Esophagus muscularis mucosa (tissue), 4 donors: ENCODE measurements at regions not wholly inside any gene's neighbourhood (a gene's known extent, or its start where the extent isn't known, plus 50 kb on each side); places are given as distances from the start of the nearest gene placed in this dataset.

ENCODE experiments used
- DNase-seq: peaks from one replicate; pipeline ENCODE4 v3.0.0-alpha.2; 2017; ENCODE audit errors: extremely low spot score
- H3K27ac ChIP-seq, 4 donors: fragments of 200-600 bp; sonication (generic); replicated peaks in 1 of 4; 1 replicate in 3 of 4; 2 replicates in 1 of 4; pipeline ENCODE4 v1.5.1; 2016 to 2019; ENCODE audit warnings: mild to moderate bottlenecking in 1 of 4
- H3K27me3 ChIP-seq, 4 donors: fragments of 200-600 bp; sonication (generic); one replicate each; pipeline versions ENCODE4 v1.5.1 to v1.6.0; 2016 to 2019
- H3K36me3 ChIP-seq, 4 donors: fragments of 200-600 bp; sonication (generic); one replicate each; pipeline ENCODE4 v1.5.1; 2016 to 2019
- H3K4me1 ChIP-seq, 4 donors: fragments of 200-600 bp; sonication (generic); one replicate each; pipeline ENCODE4 v1.5.1; 2016 to 2019
- H3K4me3 ChIP-seq, 4 donors: fragments of 200-600 bp; sonication (generic); 1 replicate in 2 of 4; 2 replicates in 2 of 4; pipeline ENCODE4 v1.5.1; 2016 to 2019; ENCODE audit warnings: mild to moderate bottlenecking in 4 of 4, moderate library complexity in 1 of 4
- H3K9me3 ChIP-seq, 4 donors: fragments of 200-600 bp; sonication (generic); 1 replicate in 3 of 4; 2 replicates in 1 of 4; pipeline ENCODE4 v1.5.1; 2016 to 2019
- CTCF ChIP-seq, 3 experiments: fragments of 200-600 bp in 2 of 3; fragments of 450-650 bp in 1 of 3; sonication (generic) in 2 of 3; IDR thresholded peaks; one replicate each; pipeline ENCODE4 v1.5.1; 2017 to 2019; ENCODE audit warnings: antibody characterized with exemption in 3 of 3, mild to moderate bottlenecking in 2 of 3, moderate library complexity in 1 of 3
- EP300 ChIP-seq: sonication (generic); formaldehyde crosslinking; IDR thresholded peaks from one replicate; pipeline ENCODE4 v1.6.1; 2017; ENCODE audit warnings: antibody characterized with exemption
- POLR2A ChIP-seq: fragments of 450-650 bp; IDR thresholded peaks from one replicate; pipeline ENCODE4 v1.6.1; 2017; ENCODE audit warnings: antibody characterized with exemption, moderate library complexity, mild to moderate bottlenecking, low read depth
- POLR2AphosphoS5 ChIP-seq, 2 donors: sonication (generic); formaldehyde crosslinking; IDR thresholded peaks; one replicate each; pipeline ENCODE4 v1.6.1; 2017; ENCODE audit warnings: antibody characterized with exemption in 2 of 2
- WGBS: methylation state at CpG from one replicate; pipeline ENCODE4 v1.1.5; 2018; 5-methylcytosine and 5-hydroxymethylcytosine counted together
- intact Hi-C: fragments of 100-400 bp; cut with DNase I; formaldehyde crosslinking; loops from one replicate; pipeline ENCODE4 v1.15.1; 2023

- Histone ChIP-seq H3K36me3 (peaks cover 0 to 12% (median 6%) of the 10 kb centered on the region in 4 donors), H3K27me3 (no peaks in the 10 kb centered on the region), H3K4me3 (no peak overlapping the region), H3K4me1 (peaks cover 12 to 27% (median 23%) of the 10 kb centered on the region in 4 donors), H3K9me3 (peaks cover 0 to 5% (median 2%) of the 10 kb centered on the region in 4 donors), H3K27ac (no peak overlapping the region)
- 85% methylated on average over 1 of the region's 1 CpG for WGBS
- DNase-seq = no peak
- TF ChIP-seq EP300 (no peak), POLR2AphosphoS5 (IDR thresholded peaks at IDR 0.05) (no peak), POLR2A (no peak), CTCF (IDR thresholded peaks at IDR 0.05) (no peak)
- intact Hi-C loops = no loop called here
Measured at GRCh38 chr6:71373943-71374342, 85.3 kb downstream of the OGFRL1 start.

- peaks cover 0 to 5% (median 2%) of the 10 kb centered on the region in 4 donors for H3K9me3 ChIP-seq
- peaks cover 0 to 12% (median 6%) of the 10 kb centered on the region in 4 donors for H3K36me3 ChIP-seq
- no peak for DNase-seq
- H3K27me3 ChIP-seq = no peaks in the 10 kb centered on the region
- intact Hi-C loops = no loop called here
- WGBS = 82% methylated on average over 1 of the region's 1 CpG
- TF ChIP-seq POLR2A = no peak
- no peak for TF ChIP-seq EP300
- no peak for TF ChIP-seq POLR2AphosphoS5 (IDR thresholded peaks at IDR 0.05)
- no peak for TF ChIP-seq CTCF (IDR thresholded peaks at IDR 0.05)
- H3K27ac ChIP-seq = no peak overlapping the region
- peaks cover 12 to 27% (median 23%) of the 10 kb centered on the region in 4 donors for H3K4me1 ChIP-seq
- H3K4me3 ChIP-seq = no peak overlapping the region
Measured at GRCh38 chr6:71375676-71376075, 87.1 kb downstream of the OGFRL1 start.

- H3K4me3 ChIP-seq = no peak overlapping the region
- H3K27ac ChIP-seq = no peak overlapping the region
- H3K4me1 ChIP-seq = peaks cover 12 to 27% (median 23%) of the 10 kb centered on the region in 4 donors
- H3K9me3 ChIP-seq = peaks cover 0 to 5% (median 2%) of the 10 kb centered on the region in 4 donors
- WGBS = 47% methylated on average over 2 of the region's 2 CpGs
- no peaks in the 10 kb centered on the region for H3K27me3 ChIP-seq
- peaks cover 0 to 12% (median 5%) of the 10 kb centered on the region in 4 donors for H3K36me3 ChIP-seq
- intact Hi-C loops = no loop called here
- no peak for DNase-seq
- TF ChIP-seq EP300 = no peak
- no peak for TF ChIP-seq POLR2AphosphoS5 (IDR thresholded peaks at IDR 0.05)
- no peak for TF ChIP-seq CTCF (IDR thresholded peaks at IDR 0.05)
- no peak for TF ChIP-seq POLR2A
Measured at GRCh38 chr6:71376830-71377229, 88.2 kb downstream of the OGFRL1 start.

GRCh38 chr6:71383476-71383875, 94.9 kb downstream of the OGFRL1 start:
- Histone ChIP-seq H3K4me1 (peaks cover 23 to 57% (median 50%) of the 10 kb centered on the region in 4 donors), H3K27ac (peak overlapping the region in 2 of 4 donors; percentile 30 to 40), H3K9me3 (no peaks in the 10 kb centered on the region), H3K36me3 (peaks cover 0 to 5% (median 2%) of the 10 kb centered on the region in 4 donors), H3K4me3 (no peak overlapping the region), H3K27me3 (no peaks in the 10 kb centered on the region)
- WGBS = 79% methylated on average over 4 of the region's 4 CpGs
- no peak for TF ChIP-seq POLR2AphosphoS5 (IDR thresholded peaks at IDR 0.05)
- TF ChIP-seq POLR2A = no peak
- TF ChIP-seq CTCF (IDR thresholded peaks at IDR 0.05) = no peak
- TF ChIP-seq EP300 = no peak
- DNase-seq = no peak
- intact Hi-C loops = no loop called here

- H3K4me3 ChIP-seq = no peak overlapping the region
- H3K4me1 ChIP-seq = peaks cover 28 to 58% (median 54%) of the 10 kb centered on the region in 4 donors
- H3K27ac ChIP-seq = peak overlapping the region in 2 of 4 donors; percentile 30 to 40
- H3K27me3 ChIP-seq = no peaks in the 10 kb centered on the region
- DNase-seq = no peak
- no peaks in the 10 kb centered on the region for H3K9me3 ChIP-seq
- TF ChIP-seq POLR2A (no peak), CTCF (IDR thresholded peaks at IDR 0.05) (peak; percentile 49 to 77 (median 67)), POLR2AphosphoS5 (IDR thresholded peaks at IDR 0.05) (no peak)
- intact Hi-C loops = loop anchor here (2.0 kb wide), 1 partner anchor 127 kb away; no protein-coding TSS in a partner anchor
- H3K36me3 ChIP-seq = peaks cover 0 to 5% (median 2%) of the 10 kb centered on the region in 4 donors
- WGBS = 37% methylated on average over 5 of the region's 5 CpGs
Measured at GRCh38 chr6:71383901-71384489, 95.4 kb downstream of the OGFRL1 start.
